OCI-LY7 (cell line): ENCODE measurements at regions not wholly inside any gene's neighbourhood (a gene's known extent, or its start where the extent isn't known, plus 50 kb on each side); places are given as distances from the start of the nearest gene placed in this dataset.

ENCODE experiments used
- EZH2phosphoT487 ChIP-seq: fragments of 200-600 bp; sonication (generic); IDR thresholded peaks from 2 replicates; pipeline ENCODE4 v1.6.1; 2018; ENCODE audit warnings: low read depth, borderline replicate concordance, mild to moderate bottlenecking, mixed run types, antibody characterized with exemption, low read length, moderate library complexity, mixed read lengths
- TF ChIP-seq, protein P1 (sequence below): fragments of 200-600 bp; sonication (generic); conservative IDR thresholded peaks from 2 replicates; pipeline ENCODE4 v1.5.1; 2014; ENCODE audit warnings: mild to moderate bottlenecking, antibody characterized with exemption, low read length, moderate library complexity, mixed read lengths

DNA sequence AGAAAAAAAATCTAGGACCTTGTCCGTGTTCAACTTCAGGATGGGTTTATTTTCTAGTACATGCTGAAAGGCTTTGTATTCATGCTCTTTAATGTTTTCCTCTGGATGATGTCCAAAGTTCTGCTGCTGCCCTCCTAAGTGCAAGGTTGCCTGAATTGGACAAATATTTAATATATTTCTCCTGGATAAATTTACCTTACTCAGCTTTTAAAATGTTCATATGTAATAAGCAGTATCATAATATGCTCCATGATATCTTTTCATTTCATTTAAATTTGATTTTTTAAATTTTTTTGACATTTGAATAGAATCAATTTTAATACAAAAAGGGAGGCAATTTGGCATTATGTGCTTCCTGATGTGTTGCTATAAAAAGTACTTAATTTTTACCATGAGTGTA is 95.9 kb upstream of the SLC25A13 start:
- TF ChIP-seq EZH2phosphoT487 = no peak
- TF ChIP-seq, protein P1, sequence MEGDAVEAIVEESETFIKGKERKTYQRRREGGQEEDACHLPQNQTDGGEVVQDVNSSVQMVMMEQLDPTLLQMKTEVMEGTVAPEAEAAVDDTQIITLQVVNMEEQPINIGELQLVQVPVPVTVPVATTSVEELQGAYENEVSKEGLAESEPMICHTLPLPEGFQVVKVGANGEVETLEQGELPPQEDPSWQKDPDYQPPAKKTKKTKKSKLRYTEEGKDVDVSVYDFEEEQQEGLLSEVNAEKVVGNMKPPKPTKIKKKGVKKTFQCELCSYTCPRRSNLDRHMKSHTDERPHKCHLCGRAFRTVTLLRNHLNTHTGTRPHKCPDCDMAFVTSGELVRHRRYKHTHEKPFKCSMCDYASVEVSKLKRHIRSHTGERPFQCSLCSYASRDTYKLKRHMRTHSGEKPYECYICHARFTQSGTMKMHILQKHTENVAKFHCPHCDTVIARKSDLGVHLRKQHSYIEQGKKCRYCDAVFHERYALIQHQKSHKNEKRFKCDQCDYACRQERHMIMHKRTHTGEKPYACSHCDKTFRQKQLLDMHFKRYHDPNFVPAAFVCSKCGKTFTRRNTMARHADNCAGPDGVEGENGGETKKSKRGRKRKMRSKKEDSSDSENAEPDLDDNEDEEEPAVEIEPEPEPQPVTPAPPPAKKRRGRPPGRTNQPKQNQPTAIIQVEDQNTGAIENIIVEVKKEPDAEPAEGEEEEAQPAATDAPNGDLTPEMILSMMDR = no peak
